ENCODE measurements at regions not wholly inside any gene's neighbourhood (a gene's known extent, or its start where the extent isn't known, plus 50 kb on each side); places are given as distances from the start of the nearest gene placed in this dataset.
"Not testable (repeated sequence)": the region's sequence is repeated elsewhere in the genome, so short reads cannot be mapped to it uniquely, and the experiment has no call there.

GRCh38 chr13:65273811-65274420, 1956.2 kb downstream of the PCDH9 start:
- not testable (repeated sequence) for DNase-seq

- no peak for DNase-seq
Measured at GRCh38 chr13:65268009-65268408, 1962.1 kb downstream of the PCDH9 start.

- no peak for DNase-seq
Measured at GRCh38 chr13:65265988-65266387, 1964.1 kb downstream of the PCDH9 start.

DNA sequence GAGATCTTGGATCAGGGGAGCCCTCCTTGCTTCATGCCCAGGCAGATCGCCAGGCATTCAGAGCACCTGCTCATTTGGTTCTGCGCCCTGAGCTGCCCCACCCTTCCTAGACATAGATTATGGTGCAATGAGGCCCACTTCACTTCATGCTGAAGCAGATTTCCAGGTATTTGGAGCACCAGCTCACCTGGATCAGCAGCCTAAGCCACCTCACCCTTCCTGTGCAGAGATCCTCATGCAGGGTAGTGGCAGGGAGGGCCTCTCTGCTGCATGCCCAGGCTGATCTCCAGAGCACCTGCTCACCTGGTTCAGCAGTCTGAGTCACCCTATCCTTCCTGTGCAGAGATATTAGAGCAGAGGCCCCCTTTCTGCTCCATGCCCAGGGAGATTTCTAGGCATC, 1966.1 kb downstream of the PCDH9 start:
- no peak for DNase-seq

DNA sequence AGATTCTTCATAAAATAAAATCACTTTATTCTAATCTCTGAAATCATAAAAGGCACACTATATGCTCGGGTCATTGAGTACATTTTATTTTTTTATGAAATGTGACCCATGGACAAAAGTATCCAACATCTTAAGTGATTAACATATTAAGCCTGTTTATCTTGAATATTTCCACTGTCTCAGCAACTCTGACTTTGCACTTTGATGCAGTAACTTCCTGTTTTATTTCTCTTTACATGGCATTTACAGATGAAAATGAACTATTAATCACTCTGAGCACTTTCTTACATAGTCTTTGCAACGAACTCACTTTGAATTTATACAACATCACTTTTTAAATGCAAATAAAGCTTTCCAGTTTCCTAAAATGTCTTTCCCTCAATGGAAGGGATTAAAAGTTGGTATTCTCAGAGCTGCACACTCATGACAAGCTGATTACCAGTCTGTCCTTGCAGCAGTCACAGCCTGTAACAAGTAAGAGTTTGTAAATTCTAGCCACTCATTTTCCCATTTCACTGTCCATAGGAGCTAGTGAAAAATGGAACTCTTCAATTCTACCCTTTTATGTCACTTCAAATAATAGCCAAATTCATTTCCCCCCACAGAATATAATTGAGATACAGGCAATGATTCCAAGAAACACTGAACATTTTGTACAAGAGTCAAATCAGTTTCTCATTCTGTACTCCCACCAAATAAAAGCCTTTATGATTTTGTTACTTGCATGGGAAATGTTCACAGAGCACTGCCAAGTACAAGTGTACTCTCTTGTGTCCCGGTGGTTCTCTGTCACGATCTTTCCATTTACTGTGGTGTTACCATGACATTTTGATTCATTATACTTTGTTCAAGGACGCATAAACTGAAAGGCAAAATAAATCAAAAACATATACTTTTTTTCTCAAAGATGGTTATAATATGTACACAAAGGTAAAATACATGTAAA, 1968.9 kb downstream of the PCDH9 start:
- no peak for DNase-seq

DNA sequence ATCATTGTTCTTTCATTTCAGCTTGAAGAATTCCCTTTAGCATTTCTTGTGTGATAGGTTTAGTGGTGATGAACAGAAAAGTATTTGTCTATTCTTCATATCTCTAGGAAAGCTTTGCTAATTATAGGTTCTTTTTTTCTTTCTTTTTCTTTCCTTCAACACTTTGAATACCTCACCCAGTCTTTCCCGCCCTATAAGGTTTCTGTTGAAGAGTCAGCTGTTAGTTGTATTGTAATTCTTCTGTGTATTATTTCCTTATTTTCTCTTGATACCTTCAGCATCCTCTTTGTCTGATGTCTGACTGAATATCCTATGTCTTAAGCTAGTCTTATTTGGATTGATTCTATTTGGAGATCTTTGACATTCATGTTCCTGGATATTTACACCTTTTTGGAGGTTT, 1989.4 kb downstream of the PCDH9 start:
- no peak for DNase-seq

- DNase-seq = no peak
Measured at GRCh38 chr13:65236841-65237418, 1993.2 kb downstream of the PCDH9 start.

DNA sequence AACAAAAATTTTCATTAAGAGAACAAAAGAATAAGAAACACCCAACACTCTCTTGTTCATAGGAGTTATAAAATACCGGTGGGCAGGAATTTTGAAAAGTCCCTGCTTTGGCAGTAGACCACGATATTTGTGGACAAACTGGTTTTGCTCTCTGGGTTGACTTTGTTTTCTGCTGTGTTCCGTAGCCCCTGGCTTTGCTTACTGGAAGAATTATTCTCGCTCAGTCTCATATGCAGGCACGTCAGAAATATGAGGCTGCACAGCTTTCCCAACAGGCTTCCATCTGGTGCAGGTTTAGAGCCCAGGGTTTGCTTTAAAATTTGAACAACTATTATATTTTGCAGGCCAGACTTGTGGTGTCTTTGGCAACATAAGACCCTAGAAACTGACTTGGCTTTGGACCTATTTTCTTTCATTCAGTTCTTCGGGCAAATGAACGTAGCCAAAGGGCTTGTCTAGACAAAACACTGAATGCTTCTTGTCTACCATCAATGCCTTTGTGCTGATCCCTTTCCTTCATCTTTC, 2012.6 kb downstream of the PCDH9 start:
- DNase-seq = no peak

DNA sequence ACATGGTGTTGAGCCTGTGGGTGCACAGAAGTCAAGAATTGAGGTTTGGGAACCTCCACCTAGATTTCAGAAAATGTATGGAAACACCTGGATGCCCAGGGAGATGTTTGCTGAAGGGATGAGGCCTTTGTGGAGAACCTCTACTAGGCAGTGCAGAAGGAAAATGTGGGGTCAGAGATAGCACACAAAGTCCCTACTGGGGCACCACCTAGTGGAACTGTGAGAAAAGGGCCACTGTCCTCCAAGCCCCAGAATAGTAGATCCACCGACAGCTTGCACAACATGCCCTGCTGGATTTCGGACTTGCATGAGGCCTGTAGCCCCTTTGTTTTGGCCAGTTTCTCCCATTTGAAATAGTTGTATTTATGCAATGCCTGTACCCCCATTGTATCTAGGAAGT, 2027.3 kb downstream of the PCDH9 start:
- DNase-seq = not testable (repeated sequence)

GRCh38 chr13:65188721-65189120, 2041.4 kb downstream of the PCDH9 start:
- DNase-seq = no peak

- no peak for DNase-seq
Measured at GRCh38 chr13:65168026-65168425, 2062.1 kb downstream of the PCDH9 start.

GRCh38 chr13:65166675-65167074, 2063.5 kb downstream of the PCDH9 start:
- DNase-seq = no peak

DNA sequence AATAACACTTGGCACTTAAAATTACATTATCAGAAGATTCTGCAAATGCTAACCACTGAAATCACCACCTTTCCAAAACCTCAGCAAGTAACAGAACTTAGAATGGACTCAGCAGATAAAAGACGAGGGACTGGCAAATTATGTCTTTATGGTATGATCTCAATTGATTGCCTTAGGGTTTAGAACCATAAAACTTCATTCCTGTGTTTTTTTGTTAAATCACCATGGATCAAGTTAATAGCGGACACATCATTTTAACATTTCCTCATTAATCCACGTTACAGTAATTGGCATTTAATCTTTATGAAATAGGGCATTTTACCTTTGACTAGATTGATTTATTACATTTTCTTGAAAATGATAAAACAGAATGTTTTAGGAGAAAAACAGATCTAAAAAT, 2070.3 kb downstream of the PCDH9 start:
- no peak for DNase-seq

- no peak for DNase-seq
Measured at GRCh38 chr13:65155861-65156260, 2074.3 kb downstream of the PCDH9 start.

GRCh38 chr13:65154661-65155447, 2075.3 kb downstream of the PCDH9 start:
- no peak for DNase-seq

GRCh38 chr13:65149687-65150086, 2080.4 kb downstream of the PCDH9 start:
- no peak for DNase-seq

GRCh38 chr13:65143920-65144319, 2086.2 kb downstream of the PCDH9 start:
- no peak for DNase-seq

DNA sequence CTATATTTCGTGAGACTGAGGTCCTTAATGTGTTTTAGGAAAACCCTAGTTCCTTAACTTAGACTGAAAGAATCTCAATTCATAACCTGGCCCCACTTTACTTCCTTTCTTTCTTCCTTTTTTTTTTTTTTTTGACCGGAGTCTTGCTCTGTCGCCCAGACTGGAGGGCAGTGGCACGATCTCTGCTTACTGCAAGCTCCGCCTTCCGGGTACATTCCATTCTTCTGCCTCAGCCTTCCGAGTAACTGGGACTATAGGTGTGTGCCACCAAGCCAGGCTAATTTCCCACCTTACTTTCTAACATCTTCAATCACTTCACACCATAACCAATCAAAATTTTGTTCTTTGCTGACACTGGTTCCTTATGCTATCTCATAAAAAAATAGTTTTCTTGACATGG, 2097.0 kb downstream of the PCDH9 start:
- DNase-seq = no peak

- DNase-seq = no peak
Measured at GRCh38 chr13:65125236-65125635, 2104.9 kb downstream of the PCDH9 start.

GRCh38 chr13:65112531-65112941, 2117.6 kb downstream of the PCDH9 start:
- no peak for DNase-seq

- no peak for DNase-seq
Measured at GRCh38 chr13:65112123-65112522, 2118.0 kb downstream of the PCDH9 start.

DNA sequence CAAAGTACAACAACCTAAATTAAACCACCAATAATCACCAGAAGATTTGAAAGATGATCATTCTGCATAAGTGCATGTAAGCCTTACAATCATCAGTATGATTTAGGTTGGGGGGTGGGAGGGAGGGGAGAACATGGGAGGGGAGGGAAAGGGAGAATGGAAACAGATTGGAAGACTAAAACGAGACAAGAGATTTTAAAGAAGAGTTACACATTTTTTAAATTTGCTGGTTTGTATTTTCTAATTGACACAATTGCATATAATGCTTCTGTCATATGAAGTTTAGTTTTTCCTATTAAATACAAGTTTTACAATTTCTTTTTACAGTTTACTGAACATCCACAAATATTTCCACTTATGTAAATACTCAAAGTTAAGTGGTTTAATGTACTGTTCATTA, 2118.9 kb downstream of the PCDH9 start:
- DNase-seq = no peak

DNA sequence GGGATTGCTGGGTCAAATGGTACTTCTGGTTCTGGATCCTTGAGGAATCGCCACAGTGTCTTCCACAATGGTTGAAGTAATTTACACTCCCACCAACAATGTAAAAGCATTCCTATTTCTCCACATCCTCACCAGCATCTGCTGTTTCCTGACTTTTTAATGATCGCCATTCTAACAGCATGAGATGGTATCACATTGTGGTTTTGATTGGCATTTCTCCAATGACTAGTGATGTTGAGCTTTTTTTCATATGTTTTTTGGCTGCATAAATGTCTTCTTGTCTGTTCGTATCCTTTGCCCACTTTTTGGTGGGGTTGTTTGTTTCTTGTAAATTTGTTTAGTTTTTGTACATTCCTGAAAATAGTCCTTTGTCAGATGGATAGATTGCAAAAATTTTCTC, 2125.7 kb downstream of the PCDH9 start:
- DNase-seq = not testable (repeated sequence)

All from CD4-positive, alpha-beta T cell treated with Interleukin-12 subunit alpha and Interleukin-12 subunit beta, for 1 hour (primary cell).